T-helper 2 cell treated with Interferon-gamma antibody and Interleukin-4, amounts not matched to agents 5 μg/mL and 100 μg/mL, for 36 hours (primary cell): ENCODE measurements at regions not wholly inside any gene's neighbourhood (a gene's known extent, or its start where the extent isn't known, plus 50 kb on each side); places are given as distances from the start of the nearest gene placed in this dataset.

Experiments
- DNase-seq: peaks from one replicate; pipeline ENCODE4 v3.0.0; 2021; ENCODE audit warnings: low spot score
- H3K27ac Mint-ChIP-seq: one replicate; pipeline ENCODE4 v1.8.0; 2021; ENCODE audit warnings: mild to moderate bottlenecking, mixed read lengths
- H3K27me3 Mint-ChIP-seq: one replicate; pipeline ENCODE4 v1.8.0; 2021; ENCODE audit warnings: low read depth, mixed read lengths
- H3K36me3 Mint-ChIP-seq: one replicate; pipeline ENCODE4 v1.8.0; 2021; ENCODE audit warnings: low read depth, mixed read lengths
- H3K4me1 Mint-ChIP-seq: one replicate; pipeline ENCODE4 v1.8.0; 2021; ENCODE audit warnings: low read depth, mixed read lengths
- H3K4me3 Mint-ChIP-seq: one replicate; pipeline ENCODE4 v1.8.0; 2022; ENCODE audit warnings: mild to moderate bottlenecking, moderate library complexity, mixed read lengths
- H3K9me3 Mint-ChIP-seq: one replicate; pipeline ENCODE4 v1.8.0; 2021; ENCODE audit warnings: mixed read lengths

DNA sequence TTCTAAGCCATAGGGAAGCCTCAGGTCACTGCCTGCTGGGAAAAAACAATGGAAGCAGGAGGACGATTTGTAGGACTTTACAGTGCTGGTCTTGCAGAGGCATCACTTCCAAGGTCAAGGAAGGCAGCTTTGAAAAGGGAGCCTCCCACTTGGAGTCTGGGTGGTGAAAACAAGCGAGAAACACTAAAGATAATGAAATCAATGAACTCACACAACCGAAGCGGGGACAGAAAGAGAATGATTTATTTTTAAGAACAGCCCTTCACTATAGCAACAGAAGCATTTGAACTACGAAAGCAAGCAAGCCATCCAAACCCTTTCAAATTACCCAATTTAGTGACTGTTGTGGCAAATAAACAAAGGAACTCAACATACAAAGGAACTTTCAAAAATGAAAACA is 227.5 kb downstream of the THBS2 start:
- peaks cover 7% of the 10 kb centered on the region for H3K9me3 Mint-ChIP-seq
- no peaks in the 10 kb centered on the region for H3K27me3 Mint-ChIP-seq
- H3K27ac Mint-ChIP-seq = no peak overlapping the region
- DNase-seq = no peak
- H3K4me3 Mint-ChIP-seq = no peak overlapping the region
- no peaks in the 10 kb centered on the region for H3K36me3 Mint-ChIP-seq
- no peaks in the 10 kb centered on the region for H3K4me1 Mint-ChIP-seq

DNA sequence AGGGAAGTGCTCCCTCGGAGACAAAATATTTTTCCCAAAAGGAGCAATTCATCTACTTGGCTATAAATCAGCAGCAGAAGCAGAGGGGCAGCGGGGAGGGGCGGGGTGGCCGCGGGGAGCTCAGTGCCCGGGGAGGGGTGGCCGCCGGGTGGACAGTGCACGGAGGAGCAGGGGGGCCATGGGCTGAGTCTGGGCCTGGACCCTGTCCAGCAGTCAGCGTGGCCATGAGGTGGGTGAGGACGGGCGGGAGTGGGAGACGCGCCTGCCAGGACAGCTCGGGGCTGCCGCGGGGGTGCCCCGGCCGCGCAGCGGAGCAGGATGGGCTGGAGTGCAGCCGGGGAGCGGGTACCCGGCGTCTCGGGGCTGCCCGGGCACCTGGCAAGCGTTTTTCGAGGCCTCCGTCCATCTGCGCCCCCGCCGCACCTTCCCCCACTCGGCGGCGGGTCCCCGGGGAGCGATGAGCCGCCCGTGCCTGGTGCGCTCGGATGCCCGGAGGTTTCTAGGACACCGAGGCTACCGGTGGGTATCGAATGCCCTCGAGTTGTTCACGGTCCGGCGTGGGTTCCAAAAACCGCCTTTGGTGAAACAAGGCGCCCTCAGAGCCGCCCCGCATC is 229.5 kb downstream of the THBS2 start:
- Mint-ChIP-seq H3K4me3 (no peak overlapping the region), H3K36me3 (no peaks in the 10 kb centered on the region), H3K4me1 (no peaks in the 10 kb centered on the region), H3K27ac (no peak overlapping the region), H3K9me3 (peaks cover 7% of the 10 kb centered on the region), H3K27me3 (no peaks in the 10 kb centered on the region)
- DNase-seq = no peak

DNA sequence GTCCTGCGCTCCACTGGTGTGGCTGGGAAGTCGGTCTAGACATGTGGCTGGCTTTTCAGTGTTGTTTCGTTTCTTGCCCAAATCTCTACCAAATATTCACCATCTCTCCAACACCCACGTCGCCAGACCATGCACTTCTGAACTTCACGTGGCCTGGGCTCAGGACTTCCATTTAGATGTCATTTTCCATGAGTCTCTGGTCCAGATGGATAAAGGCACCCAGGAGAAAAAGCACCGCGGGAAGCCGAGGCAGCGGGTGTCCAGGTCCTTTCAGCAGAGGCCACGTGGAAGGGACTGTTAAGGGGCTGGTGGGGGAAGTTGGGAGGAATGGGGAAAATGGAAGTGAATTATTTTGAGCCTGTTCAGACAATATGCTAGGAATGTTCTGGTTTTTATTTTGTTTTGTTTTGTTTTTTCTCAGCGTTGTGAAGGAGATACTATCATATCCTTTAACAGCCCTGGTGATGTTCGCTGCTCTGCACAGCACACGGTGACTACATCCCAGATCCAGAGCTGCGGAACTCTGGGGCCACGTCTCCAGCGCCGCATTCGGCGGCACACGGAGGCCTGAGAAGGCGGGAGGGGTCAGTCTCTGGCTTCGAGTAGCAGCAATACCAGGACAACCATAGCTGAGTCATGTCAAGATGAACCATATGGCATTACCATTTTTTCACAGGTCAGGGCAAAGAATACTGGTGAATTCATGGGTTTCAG is 230.3 kb downstream of the THBS2 start:
- H3K4me3 Mint-ChIP-seq = no peak overlapping the region
- no peaks in the 10 kb centered on the region for H3K4me1 Mint-ChIP-seq
- no peak overlapping the region for H3K27ac Mint-ChIP-seq
- peaks cover 7% of the 10 kb centered on the region for H3K9me3 Mint-ChIP-seq
- H3K36me3 Mint-ChIP-seq = no peaks in the 10 kb centered on the region
- no peaks in the 10 kb centered on the region for H3K27me3 Mint-ChIP-seq
- no peak for DNase-seq

- Mint-ChIP-seq H3K4me1 (no peaks in the 10 kb centered on the region), H3K36me3 (no peaks in the 10 kb centered on the region), H3K4me3 (no peak overlapping the region), H3K9me3 (peaks cover 11% of the 10 kb centered on the region), H3K27me3 (no peaks in the 10 kb centered on the region), H3K27ac (no peak overlapping the region)
- DNase-seq = no peak
Measured at GRCh38 chr6:169022079-169022478, 231.6 kb downstream of the THBS2 start.

GRCh38 chr6:169020821-169021220 is 232.8 kb downstream of the THBS2 start:
- no peaks in the 10 kb centered on the region for H3K4me1 Mint-ChIP-seq
- H3K36me3 Mint-ChIP-seq = no peaks in the 10 kb centered on the region
- H3K4me3 Mint-ChIP-seq = no peak overlapping the region
- DNase-seq = no peak
- H3K27ac Mint-ChIP-seq = no peak overlapping the region
- peaks cover 18% of the 10 kb centered on the region for H3K9me3 Mint-ChIP-seq
- H3K27me3 Mint-ChIP-seq = no peaks in the 10 kb centered on the region

DNA sequence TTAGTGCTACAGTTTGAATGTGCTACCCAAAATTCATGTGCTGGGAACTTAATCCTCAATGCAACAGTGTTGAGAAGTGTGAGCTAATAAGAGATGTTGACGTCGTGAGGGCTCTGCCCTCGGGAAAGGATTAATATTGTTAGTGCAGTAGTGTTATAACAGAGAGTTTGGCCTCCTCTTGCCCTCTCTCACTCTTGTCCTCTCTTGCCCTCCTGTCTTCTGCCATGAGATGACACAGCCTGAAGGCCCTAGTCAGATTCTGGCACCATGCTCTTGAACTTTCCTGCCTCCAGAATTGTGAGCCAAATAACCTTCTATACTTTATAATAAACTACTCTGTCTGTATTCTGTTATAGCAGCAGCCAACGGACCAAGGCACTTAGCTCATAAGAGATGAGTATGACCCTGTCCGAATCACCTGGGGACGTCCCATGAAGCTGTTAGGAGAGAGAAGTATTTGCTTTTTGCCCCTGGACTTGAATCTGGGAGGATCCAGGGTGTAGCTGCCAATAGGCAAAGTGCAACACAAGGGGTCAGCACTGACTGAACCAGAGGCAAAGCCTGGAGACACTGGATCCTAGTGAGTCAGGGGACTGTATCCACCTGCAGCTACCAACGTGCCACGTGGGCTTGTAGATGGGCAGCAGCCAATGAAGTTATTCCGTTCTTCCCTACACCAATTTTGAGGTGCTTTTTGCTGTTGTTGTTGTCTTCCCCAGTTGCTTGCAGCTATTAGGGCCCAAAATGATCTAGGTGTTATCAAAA is 233.7 kb downstream of the THBS2 start:
- no peak overlapping the region for H3K4me3 Mint-ChIP-seq
- no peaks in the 10 kb centered on the region for H3K36me3 Mint-ChIP-seq
- no peaks in the 10 kb centered on the region for H3K27me3 Mint-ChIP-seq
- DNase-seq = no peak
- peaks cover 18% of the 10 kb centered on the region for H3K9me3 Mint-ChIP-seq
- no peaks in the 10 kb centered on the region for H3K4me1 Mint-ChIP-seq
- no peak overlapping the region for H3K27ac Mint-ChIP-seq

DNA sequence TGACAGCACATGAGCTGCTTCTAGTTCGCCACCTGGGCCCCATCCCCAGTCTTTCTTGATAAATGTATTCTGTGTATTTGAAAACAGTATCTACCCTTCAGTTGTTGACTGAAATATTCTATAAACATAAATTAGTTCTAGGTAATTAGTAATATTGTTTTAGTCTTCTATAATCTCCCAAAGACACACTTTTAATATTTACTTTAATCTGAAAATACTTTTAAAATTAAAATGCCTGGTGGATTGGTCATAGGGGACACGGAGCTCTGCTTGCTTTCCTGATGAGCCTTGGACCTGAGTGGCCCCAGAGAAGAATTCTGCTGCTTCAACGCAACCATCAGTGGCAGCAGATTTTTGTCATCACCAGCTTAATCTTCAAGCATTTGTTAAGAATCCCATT is 234.5 kb downstream of the THBS2 start:
- Mint-ChIP-seq H3K4me3 (no peak overlapping the region), H3K27ac (no peak overlapping the region), H3K27me3 (no peaks in the 10 kb centered on the region), H3K4me1 (no peaks in the 10 kb centered on the region), H3K9me3 (peaks cover 18% of the 10 kb centered on the region), H3K36me3 (no peaks in the 10 kb centered on the region)
- no peak for DNase-seq

DNA sequence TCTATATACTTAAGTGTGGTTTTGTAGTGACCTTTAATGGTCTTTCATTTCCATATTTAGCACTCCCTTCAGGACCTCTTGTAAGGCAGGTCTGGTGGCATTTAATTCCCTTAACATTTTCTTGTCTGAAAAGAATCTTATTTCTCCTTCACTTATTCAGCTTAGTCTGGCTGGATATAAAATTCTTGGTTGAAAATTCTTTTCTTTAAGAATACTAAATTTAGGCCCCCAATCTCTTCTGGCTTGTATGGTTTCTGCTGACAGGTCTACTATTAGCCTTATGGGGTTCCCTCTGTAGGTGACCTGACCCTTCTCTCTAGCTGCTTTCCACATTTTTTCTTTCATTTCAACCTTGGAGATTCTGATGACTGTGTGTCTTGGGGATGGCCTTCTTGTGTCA is 236.9 kb downstream of the THBS2 start:
- Mint-ChIP-seq H3K27ac (no peak overlapping the region), H3K4me3 (no peak overlapping the region), H3K9me3 (peaks cover 11% of the 10 kb centered on the region), H3K4me1 (no peaks in the 10 kb centered on the region), H3K27me3 (no peaks in the 10 kb centered on the region), H3K36me3 (no peaks in the 10 kb centered on the region)
- no peak for DNase-seq

DNA sequence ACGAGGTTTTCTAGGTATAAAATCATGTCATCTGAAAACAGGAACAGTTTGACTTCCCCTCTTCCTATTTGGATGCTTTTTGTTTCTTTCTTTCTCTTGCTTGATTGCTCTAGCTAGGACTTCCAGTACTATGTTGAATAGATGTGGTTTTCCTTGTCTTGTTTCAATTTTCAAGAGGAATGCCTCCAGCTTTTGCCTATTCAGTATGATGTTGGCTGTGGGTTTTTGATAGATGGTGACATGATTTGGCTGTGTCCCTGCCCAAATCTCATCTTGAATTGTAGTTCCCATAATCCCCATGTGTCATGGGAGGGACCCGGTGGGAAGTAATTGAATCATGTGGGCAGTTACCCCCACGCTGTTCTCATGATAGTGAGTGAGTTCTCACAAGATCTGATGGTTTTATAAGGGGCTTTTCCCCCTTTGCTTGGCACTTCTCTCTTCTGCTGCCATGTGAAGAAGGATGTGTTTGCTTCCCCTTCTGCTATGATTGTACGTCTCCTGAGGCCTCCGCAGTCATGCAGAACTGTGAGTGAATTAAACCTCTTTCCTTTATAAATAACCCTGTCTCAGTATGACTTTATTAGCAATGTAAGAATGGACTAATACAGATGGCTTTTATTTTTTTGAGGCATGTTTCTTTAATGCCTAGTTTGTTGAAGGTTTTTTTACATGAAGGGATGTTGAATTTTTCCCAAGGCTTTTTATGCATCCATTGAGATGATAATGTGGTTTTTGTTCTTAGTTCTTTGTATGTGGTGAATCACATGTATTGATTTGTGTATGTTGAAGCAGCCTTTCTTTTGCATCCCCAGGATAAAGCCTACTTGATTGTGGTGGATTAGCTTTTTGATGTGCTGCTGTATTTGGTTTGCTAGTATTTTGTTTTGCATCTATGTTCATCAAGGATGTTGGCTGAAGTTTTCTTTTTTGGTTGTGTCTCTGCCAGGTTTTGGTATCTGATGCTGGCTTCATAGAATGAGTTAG is 239.1 kb downstream of the THBS2 start:
- Mint-ChIP-seq H3K27me3 (no peaks in the 10 kb centered on the region), H3K9me3 (peaks cover 11% of the 10 kb centered on the region), H3K36me3 (no peaks in the 10 kb centered on the region), H3K4me1 (no peaks in the 10 kb centered on the region), H3K27ac (no peak overlapping the region), H3K4me3 (no peak overlapping the region)
- DNase-seq = no peak

GRCh38 chr6:169009628-169010027 is 244.0 kb downstream of the THBS2 start:
- Mint-ChIP-seq H3K4me3 (no peak overlapping the region), H3K27ac (no peak overlapping the region), H3K4me1 (no peaks in the 10 kb centered on the region), H3K27me3 (no peaks in the 10 kb centered on the region), H3K36me3 (no peaks in the 10 kb centered on the region), H3K9me3 (no peaks in the 10 kb centered on the region)
- DNase-seq = no peak

GRCh38 chr6:169008641-169009257 is 244.9 kb downstream of the THBS2 start:
- no peaks in the 10 kb centered on the region for H3K27me3 Mint-ChIP-seq
- no peaks in the 10 kb centered on the region for H3K36me3 Mint-ChIP-seq
- no peak overlapping the region for H3K27ac Mint-ChIP-seq
- H3K4me1 Mint-ChIP-seq = no peaks in the 10 kb centered on the region
- H3K9me3 Mint-ChIP-seq = no peaks in the 10 kb centered on the region
- H3K4me3 Mint-ChIP-seq = no peak overlapping the region
- no peak for DNase-seq

DNA sequence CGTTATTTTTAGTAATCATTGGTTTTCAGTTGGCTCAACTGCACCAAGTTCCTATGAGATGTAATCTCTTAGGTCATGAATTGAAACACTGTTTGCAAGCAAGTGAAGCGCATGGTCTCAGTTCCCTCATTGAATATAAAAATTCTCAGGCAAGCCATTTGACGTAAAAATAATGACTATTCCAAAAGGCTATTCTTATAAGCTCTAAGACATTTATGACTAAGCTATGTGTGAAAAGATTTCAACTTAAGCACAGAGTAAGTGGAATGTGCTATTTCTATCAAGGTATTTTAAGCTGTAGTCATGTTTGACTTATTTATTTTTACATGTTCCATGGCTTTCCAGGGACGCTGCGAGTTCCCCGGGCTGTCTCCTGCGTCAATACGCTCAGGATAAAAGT is 248.5 kb downstream of the THBS2 start:
- H3K27ac Mint-ChIP-seq = no peak overlapping the region
- no peaks in the 10 kb centered on the region for H3K27me3 Mint-ChIP-seq
- H3K36me3 Mint-ChIP-seq = no peaks in the 10 kb centered on the region
- H3K9me3 Mint-ChIP-seq = no peaks in the 10 kb centered on the region
- H3K4me3 Mint-ChIP-seq = no peak overlapping the region
- H3K4me1 Mint-ChIP-seq = no peaks in the 10 kb centered on the region
- DNase-seq = no peak

DNA sequence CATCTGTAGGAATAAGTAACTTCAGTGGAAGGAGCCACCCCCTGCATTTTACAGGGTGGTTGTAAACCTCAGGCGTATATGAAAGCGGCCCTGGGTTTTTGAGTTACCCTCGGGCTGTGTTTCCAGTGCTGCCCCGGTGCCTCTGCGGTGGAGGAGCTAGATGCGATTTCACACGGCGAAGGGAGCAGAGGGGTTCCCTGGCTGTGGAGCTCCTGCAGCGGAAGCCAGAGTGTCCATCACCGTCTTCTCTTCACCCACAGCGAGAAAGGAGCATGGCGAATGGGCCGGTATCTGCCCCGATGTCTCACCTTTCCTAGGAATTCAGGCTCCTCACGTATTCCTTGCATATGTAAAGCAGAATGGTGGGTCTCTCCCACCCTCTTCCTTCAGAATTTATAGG is 253.6 kb downstream of the THBS2 start:
- Mint-ChIP-seq H3K36me3 (no peaks in the 10 kb centered on the region), H3K27ac (no peak overlapping the region), H3K4me1 (no peaks in the 10 kb centered on the region), H3K9me3 (no peaks in the 10 kb centered on the region), H3K4me3 (no peak overlapping the region), H3K27me3 (no peaks in the 10 kb centered on the region)
- no peak for DNase-seq
